Posterior cingulate gyrus (tissue), 11 donors: ENCODE measurements at regions not wholly inside any gene's neighbourhood (a gene's known extent, or its start where the extent isn't known, plus 50 kb on each side); places are given as distances from the start of the nearest gene placed in this dataset.

ENCODE experiments used
- DNase-seq, 10 donors: peaks; one replicate each; pipeline versions ENCODE4 v3.0.0 to v3.0.0-alpha.2; 2020 to 2021; ENCODE audit warnings: mixed read lengths in 3 of 10
- intact Hi-C: fragments of 100-400 bp; cut with DNase I; formaldehyde crosslinking; loops from one replicate; pipeline ENCODE4 v1.15.1; 2023

DNA sequence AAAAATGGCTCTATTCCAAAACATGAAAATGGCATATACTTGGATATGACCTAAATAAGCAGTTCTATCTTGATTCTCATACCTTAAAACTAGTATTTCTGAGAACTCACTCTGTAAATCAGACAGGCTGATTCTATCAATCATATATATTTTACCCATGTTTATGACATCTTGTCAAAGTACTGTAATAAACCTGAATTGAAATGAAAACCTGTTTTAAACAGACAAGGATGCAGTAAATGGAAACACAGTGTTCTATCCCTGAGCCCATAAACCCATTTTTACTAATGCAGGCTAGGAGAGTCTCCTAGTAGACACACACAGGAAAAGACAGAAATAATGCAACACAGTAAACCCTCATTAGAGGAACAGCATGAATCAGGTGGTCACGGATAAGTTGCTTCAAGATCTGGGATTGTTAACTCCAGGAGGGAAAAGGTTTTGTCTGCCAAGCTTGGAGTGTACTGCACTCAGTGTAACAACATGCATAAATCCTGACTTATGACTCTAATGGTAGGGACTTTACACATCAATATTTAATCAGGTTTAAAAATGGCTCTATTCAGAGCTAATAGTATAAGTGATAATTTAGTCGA, 93.6 kb upstream of the CPNE8 start:
- intact Hi-C loops, result no loop called here
- no peak for DNase-seq

- no peak for DNase-seq
- intact Hi-C loops, result no loop called here
Measured at GRCh38 chr12:38995249-38995648, 89.9 kb upstream of the CPNE8 start.

DNA sequence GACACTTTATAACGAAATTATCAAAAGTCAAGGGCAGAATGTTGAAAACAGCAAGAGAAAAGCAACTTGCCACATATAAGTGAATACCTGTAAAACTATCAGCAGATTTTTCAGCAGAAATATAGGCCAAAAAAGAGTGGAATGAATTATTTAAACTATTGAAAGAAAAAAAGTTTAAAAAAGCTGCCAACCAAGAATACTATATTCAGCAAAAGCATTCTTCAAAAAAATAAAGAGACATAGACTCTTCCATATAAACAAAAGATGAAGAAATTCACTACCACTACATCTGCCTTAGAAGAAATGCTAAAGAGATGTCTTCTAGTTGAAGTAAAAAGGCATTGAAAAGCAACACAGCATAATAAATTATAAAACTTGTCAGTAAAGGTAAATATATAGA, 80.6 kb upstream of the CPNE8 start:
- intact Hi-C loops, result no loop called here

GRCh38 chr12:38984388-38984787, 79.0 kb upstream of the CPNE8 start:
- intact Hi-C loops, result no loop called here
- DNase-seq, result no peak

More for the DNA sequence above, 80.6 kb upstream of the CPNE8 start:
- DNase-seq, result no peak

DNA sequence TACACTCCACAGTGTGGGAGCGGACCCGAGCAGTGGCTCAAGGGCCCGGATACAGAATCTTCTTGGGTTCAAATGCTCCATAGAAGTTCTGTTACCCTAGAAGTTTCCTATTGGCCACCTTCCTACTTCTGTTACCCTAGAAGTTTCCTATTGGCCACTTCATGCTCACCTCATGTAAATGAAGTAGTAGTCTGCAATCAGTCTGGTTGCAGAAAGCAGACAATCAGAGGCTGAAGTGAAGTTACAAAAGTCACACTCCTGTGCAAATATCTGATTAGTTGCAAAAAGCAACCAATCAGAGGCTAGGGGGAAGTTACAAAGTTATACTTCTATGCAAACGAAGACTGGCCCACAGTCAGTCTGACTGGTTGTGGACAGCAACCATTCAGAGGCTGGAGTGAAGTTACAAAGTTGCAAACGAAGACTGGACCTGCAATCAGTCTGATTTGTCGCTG, 77.8 kb upstream of the CPNE8 start:
- intact Hi-C loops, result no loop called here
- no peak for DNase-seq

DNA sequence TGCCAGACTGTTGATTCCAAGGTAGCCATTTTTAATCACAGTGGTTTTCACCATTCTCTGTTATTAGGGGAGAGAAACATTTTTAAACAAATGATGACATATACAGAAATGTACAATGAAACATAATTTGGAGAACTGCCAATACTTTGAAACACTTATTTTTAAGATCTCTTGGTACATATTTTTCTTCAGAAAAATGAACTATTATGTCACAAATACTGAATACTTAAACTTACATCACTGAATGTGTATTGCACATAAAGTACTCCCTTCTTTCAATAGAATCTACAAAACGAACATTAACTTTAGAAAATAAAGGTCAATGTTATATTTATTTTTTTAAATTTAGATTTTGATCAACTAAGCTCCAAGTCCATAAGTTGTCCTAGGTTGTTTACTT, 71.7 kb upstream of the CPNE8 start:
- DNase-seq, result no peak

DNA sequence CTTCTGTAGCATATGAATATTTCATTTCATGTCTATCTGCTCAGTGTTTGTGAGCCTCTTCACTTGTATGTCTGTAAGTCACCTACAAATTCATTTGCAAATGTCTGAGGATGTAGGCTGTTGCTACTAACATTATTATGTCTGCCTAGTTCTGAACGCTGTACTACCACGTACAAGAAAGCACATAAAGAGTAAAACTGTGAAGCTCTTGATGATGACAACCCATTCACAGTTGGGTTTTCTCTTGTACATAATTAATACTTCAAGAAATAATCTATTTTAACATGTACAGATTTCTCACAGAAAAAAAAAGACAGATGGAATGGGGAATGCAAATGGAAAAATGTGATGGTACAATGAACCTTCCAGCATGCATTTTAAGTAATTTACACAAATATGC, 64.3 kb upstream of the CPNE8 start:
- intact Hi-C loops, result no loop called here
- no peak for DNase-seq

More for the DNA sequence above, 71.7 kb upstream of the CPNE8 start:
- intact Hi-C loops, result no loop called here

GRCh38 chr12:38961683-38962082, 56.3 kb upstream of the CPNE8 start:
- intact Hi-C loops, result no loop called here
- DNase-seq, result no peak

- DNase-seq, result no peak
- intact Hi-C loops, result no loop called here
Measured at GRCh38 chr12:38961012-38961411, 55.6 kb upstream of the CPNE8 start.

GRCh38 chr12:38956337-38956736, 50.9 kb upstream of the CPNE8 start:
- no peak for DNase-seq
- intact Hi-C loops, result no loop called here
